ENCODE measurements at regions not wholly inside any gene's neighbourhood (a gene's known extent, or its start where the extent isn't known, plus 50 kb on each side); places are given as distances from the start of the nearest gene placed in this dataset.

- TF ChIP-seq ZFP1 (CRISPR knock-in tag; IDR thresholded peaks at IDR 0.05) (peak; percentile 42; the same call in 1 of the 2 replicates), ZNF781 (CRISPR knock-in tag; IDR thresholded peaks at IDR 0.05; ENCODE audit: borderline replicate concordance, not compliant biosample characterization) (no peak), ZNF687 (CRISPR knock-in tag; IDR thresholded peaks at IDR 0.05) (peak; percentile 65), ZNF652 (CRISPR knock-in tag; IDR thresholded peaks at IDR 0.05; ENCODE audit: borderline replicate concordance, low read depth) (0 out of 2 replicates have a peak, but pooled peaks have one; percentile 10), SOX6 (IDR thresholded peaks at IDR 0.05) (no peak), SOX6 (CRISPR knock-in tag; IDR thresholded peaks at IDR 0.05) (peak; percentile 99), BCL6 (CRISPR knock-in tag; IDR thresholded peaks at IDR 0.05) (peak; percentile 99), ZNF670 (CRISPR knock-in tag; IDR thresholded peaks at IDR 0.05; ENCODE audit: borderline replicate concordance) (no peak), TCF7 (IDR thresholded peaks at IDR 0.05; ENCODE audit: low read depth) (peak; percentile 89), SAFB2 (CRISPR knock-in tag; IDR thresholded peaks at IDR 0.05; ENCODE audit: borderline replicate concordance, low read depth) (no peak), GFI1 (CRISPR knock-in tag; IDR thresholded peaks at IDR 0.05; ENCODE audit: borderline replicate concordance) (peak; percentile 89), TBX3 (IDR thresholded peaks at IDR 0.05; ENCODE audit: borderline replicate concordance) (peak; percentile 59; the same call in 1 of the 2 replicates), ZNF430 (CRISPR knock-in tag; IDR thresholded peaks at IDR 0.05) (no peak), ZNF253 (CRISPR knock-in tag; IDR thresholded peaks at IDR 0.05; ENCODE audit: borderline replicate concordance) (no peak), MED1 (CRISPR knock-in tag; IDR thresholded peaks at IDR 0.05) (peak; percentile 90), ATF2 (CRISPR knock-in tag; IDR thresholded peaks at IDR 0.05) (0 out of 2 replicates have a peak, but pooled peaks have one; percentile 23), ELF1 (CRISPR knock-in tag; IDR thresholded peaks at IDR 0.05) (peak; percentile 8; the same call in 1 of the 2 replicates), HHEX (CRISPR knock-in tag; IDR thresholded peaks at IDR 0.05) (peak; percentile 74), KAT7 (CRISPR knock-in tag; IDR thresholded peaks at IDR 0.05; ENCODE audit: borderline replicate concordance) (0 out of 2 replicates have a peak, but pooled peaks have one; percentile 36), CENPX (CRISPR knock-in tag; IDR thresholded peaks at IDR 0.05) (no peak), RBM39 (IDR thresholded peaks at IDR 0.05; ENCODE audit: low read depth, low read length, poor library complexity, severe bottlenecking) (no peak)
- TF ChIP-seq, protein P1, sequence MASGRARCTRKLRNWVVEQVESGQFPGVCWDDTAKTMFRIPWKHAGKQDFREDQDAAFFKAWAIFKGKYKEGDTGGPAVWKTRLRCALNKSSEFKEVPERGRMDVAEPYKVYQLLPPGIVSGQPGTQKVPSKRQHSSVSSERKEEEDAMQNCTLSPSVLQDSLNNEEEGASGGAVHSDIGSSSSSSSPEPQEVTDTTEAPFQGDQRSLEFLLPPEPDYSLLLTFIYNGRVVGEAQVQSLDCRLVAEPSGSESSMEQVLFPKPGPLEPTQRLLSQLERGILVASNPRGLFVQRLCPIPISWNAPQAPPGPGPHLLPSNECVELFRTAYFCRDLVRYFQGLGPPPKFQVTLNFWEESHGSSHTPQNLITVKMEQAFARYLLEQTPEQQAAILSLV (CRISPR knock-in tag; IDR thresholded peaks at IDR 0.05; ENCODE audit: borderline replicate concordance): no peak
Measured at GRCh38 chr1:229064320-229065168, 206.4 kb upstream of the RAB4A start (continued).

Measured in HepG2 (cell line).